Calu3 (cell line): ENCODE measurements at regions not wholly inside any gene's neighbourhood (a gene's known extent, or its start where the extent isn't known, plus 50 kb on each side); places are given as distances from the start of the nearest gene placed in this dataset.

ENCODE experiments used
- BruUV-seq: library from RNA; stranded (reverse); fragments of 400-500 nt; replicated peaks from 2 replicates; lab custom pipeline; 2021; lab: Mats Ljungman, UMichigan
- CTCF ChIA-PET: fragments of 300-600 bp; sonication (Branson Sonifier 250); formaldehyde crosslinking; loops from one replicate; lab custom pipeline; 2022; ENCODE audit warnings: antibody characterized with exemption; lab: Charles Lee
- DNase-seq: peaks from one replicate; pipeline ENCODE4 v3.0.0; 2022
- H3K27ac Mint-ChIP-seq: one replicate; pipeline ENCODE4 v1.8.0; 2022; ENCODE audit warnings: mixed read lengths; ENCODE audit not compliant: unreplicated experiment
- H3K27me3 Mint-ChIP-seq: one replicate; pipeline ENCODE4 v1.8.0; 2022; ENCODE audit warnings: mixed read lengths; ENCODE audit not compliant: unreplicated experiment
- H3K36me3 Mint-ChIP-seq: one replicate; pipeline ENCODE4 v1.8.0; 2022; ENCODE audit warnings: mild to moderate bottlenecking, moderate library complexity, mixed read lengths; ENCODE audit not compliant: insufficient read depth, unreplicated experiment
- H3K4me1 Mint-ChIP-seq: one replicate; pipeline ENCODE4 v1.8.0; 2022; ENCODE audit warnings: mild to moderate bottlenecking, low read depth, mixed read lengths; ENCODE audit not compliant: unreplicated experiment
- H3K4me3 Mint-ChIP-seq: one replicate; pipeline ENCODE4 v1.8.0; 2022; ENCODE audit warnings: mild to moderate bottlenecking, low read depth, moderate library complexity, mixed read lengths; ENCODE audit not compliant: unreplicated experiment
- H3K9me3 Mint-ChIP-seq: one replicate; pipeline ENCODE4 v1.8.0; 2022; ENCODE audit warnings: low read depth, mixed read lengths; ENCODE audit not compliant: unreplicated experiment
- intact Hi-C: fragments of 100-400 bp; cut with micrococcal nuclease; formaldehyde crosslinking; loops from one replicate; pipeline ENCODE4 v1.10.0; 2022; ENCODE audit not compliant: unreplicated experiment
- TF ChIP-seq, protein P1 (sequence below): fragments of 200-600 bp; IDR thresholded peaks from one replicate; pipeline ENCODE4 v1.8.0; 2022; ENCODE audit warnings: antibody characterized with exemption; ENCODE audit not compliant: unreplicated experiment

DNA sequence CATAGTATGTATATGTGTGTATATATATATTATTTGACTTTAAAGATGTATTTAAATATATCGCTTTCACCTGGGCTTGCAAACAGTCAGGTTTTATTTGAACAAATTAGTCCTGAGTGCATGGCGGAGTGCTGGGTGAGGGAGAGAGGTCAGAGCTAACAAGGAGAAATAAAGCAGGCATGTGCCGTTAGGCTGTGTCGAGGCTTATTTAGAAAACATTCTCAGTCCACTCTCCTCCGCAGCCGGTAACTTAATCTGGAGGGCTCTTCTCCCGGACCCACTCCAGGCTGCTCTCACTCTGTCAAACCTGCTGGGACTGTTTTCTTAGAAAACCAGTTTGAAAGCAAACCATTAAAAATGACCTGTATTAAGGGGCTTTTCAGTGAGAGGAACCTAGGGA lies 455.9 kb downstream of the MN1 start:
- no peak for DNase-seq
- CTCF ChIA-PET, result no interaction called here
- Mint-ChIP-seq H3K4me1 (peaks cover 8% of the 10 kb centered on the region), H3K27me3 (peaks cover 11% of the 10 kb centered on the region), H3K9me3 (no peaks in the 10 kb centered on the region), H3K4me3 (no peak overlapping the region), H3K27ac (no peak overlapping the region), H3K36me3 (no peaks in the 10 kb centered on the region)
- intact Hi-C loops, result no loop called here
- TF ChIP-seq, protein P1, sequence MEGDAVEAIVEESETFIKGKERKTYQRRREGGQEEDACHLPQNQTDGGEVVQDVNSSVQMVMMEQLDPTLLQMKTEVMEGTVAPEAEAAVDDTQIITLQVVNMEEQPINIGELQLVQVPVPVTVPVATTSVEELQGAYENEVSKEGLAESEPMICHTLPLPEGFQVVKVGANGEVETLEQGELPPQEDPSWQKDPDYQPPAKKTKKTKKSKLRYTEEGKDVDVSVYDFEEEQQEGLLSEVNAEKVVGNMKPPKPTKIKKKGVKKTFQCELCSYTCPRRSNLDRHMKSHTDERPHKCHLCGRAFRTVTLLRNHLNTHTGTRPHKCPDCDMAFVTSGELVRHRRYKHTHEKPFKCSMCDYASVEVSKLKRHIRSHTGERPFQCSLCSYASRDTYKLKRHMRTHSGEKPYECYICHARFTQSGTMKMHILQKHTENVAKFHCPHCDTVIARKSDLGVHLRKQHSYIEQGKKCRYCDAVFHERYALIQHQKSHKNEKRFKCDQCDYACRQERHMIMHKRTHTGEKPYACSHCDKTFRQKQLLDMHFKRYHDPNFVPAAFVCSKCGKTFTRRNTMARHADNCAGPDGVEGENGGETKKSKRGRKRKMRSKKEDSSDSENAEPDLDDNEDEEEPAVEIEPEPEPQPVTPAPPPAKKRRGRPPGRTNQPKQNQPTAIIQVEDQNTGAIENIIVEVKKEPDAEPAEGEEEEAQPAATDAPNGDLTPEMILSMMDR, result no peak
- BruUV-seq, result no TSS peak

DNA sequence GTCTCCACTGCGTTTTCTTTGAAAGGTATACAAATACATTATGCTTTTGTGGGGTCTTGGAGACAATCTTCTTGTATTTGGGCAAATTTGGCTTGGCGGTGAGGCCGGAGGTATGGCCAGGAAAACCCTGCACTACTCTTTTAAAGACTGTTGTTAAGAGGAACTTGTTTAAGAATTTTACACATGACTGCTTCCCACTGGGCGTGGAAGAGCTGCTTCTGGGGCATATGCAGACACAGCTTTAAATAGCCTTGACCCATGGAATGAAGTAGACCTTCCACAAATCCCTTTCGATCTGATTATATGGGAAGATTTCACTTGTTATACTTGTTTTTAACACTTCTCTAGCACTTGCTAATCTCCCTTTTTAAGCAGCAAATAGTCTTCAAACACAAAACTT lies 453.6 kb downstream of the MN1 start:
- CTCF ChIA-PET, result no interaction called here
- H3K36me3 Mint-ChIP-seq, result no peaks in the 10 kb centered on the region
- DNase-seq, result no peak
- H3K27me3 Mint-ChIP-seq, result peaks cover 25% of the 10 kb centered on the region
- intact Hi-C loops, result no loop called here
- H3K4me1 Mint-ChIP-seq, result peaks cover 8% of the 10 kb centered on the region
- no TSS peak for BruUV-seq
- TF ChIP-seq, protein P1, result no peak
- no peak overlapping the region for H3K27ac Mint-ChIP-seq
- no peaks in the 10 kb centered on the region for H3K9me3 Mint-ChIP-seq
- H3K4me3 Mint-ChIP-seq, result no peak overlapping the region

GRCh38 chr22:27348634-27349033 lies 452.9 kb downstream of the MN1 start:
- intact Hi-C loops, result no loop called here
- Mint-ChIP-seq H3K27ac (no peak overlapping the region), H3K36me3 (no peaks in the 10 kb centered on the region), H3K4me3 (no peak overlapping the region), H3K27me3 (peaks cover 30% of the 10 kb centered on the region), H3K9me3 (no peaks in the 10 kb centered on the region), H3K4me1 (peaks cover 8% of the 10 kb centered on the region)
- DNase-seq, result no peak
- TF ChIP-seq, protein P1, result no peak
- CTCF ChIA-PET, result no interaction called here
- no TSS peak for BruUV-seq

- CTCF ChIA-PET, result no interaction called here
- TF ChIP-seq, protein P1, result no peak
- no TSS peak for BruUV-seq
- Mint-ChIP-seq H3K9me3 (peaks cover 2% of the 10 kb centered on the region), H3K27me3 (peaks cover 35% of the 10 kb centered on the region), H3K4me1 (peaks cover 8% of the 10 kb centered on the region), H3K36me3 (no peaks in the 10 kb centered on the region), H3K27ac (no peak overlapping the region), H3K4me3 (no peak overlapping the region)
- no peak for DNase-seq
- intact Hi-C loops, result no loop called here
These were observed 452.1 kb downstream of the MN1 start for GRCh38 chr22:27349456-27349855.
